Ovary (tissue), 7 donors: ENCODE measurements at regions not wholly inside any gene's neighbourhood (a gene's known extent, or its start where the extent isn't known, plus 50 kb on each side); places are given as distances from the start of the nearest gene placed in this dataset.
A peak's percentile ranks its signal among the peaks of the same experiment; 100 is the strongest.

Experiments
- DNase-seq, 5 donors: peaks; one replicate each; pipeline ENCODE4 v3.0.0-alpha.2; 2019 to 2020
- H3K27ac ChIP-seq, 2 donors: fragments of 200-600 bp; one replicate each; pipeline versions ENCODE4 v1.5.1 to v1.8.0; 2019 to 2022
- H3K27me3 ChIP-seq: fragments of 200-600 bp; one replicate; pipeline ENCODE4 v1.8.0; 2022
- H3K36me3 ChIP-seq: fragments of 200-600 bp; sonication (generic); one replicate; pipeline ENCODE4 v1.5.1; 2019
- H3K4me1 ChIP-seq: one replicate; pipeline ENCODE4 v1.8.1; 2013; ENCODE audit warnings: mild to moderate bottlenecking, moderate library complexity; ENCODE audit not compliant: insufficient read depth
- H3K4me3 ChIP-seq: fragments of 200-600 bp; sonication (generic); one replicate; pipeline ENCODE4 v1.5.1; 2017
- H3K9me3 ChIP-seq, 2 donors: fragments of 200-600 bp in 1 of 2; sonication (generic) in 1 of 2; one replicate each; pipeline versions ENCODE4 v1.5.1 to v1.8.1; 2013 to 2019; ENCODE audit warnings: mild to moderate bottlenecking in 1 of 2, moderate library complexity in 1 of 2
- CTCF ChIP-seq, 3 donors: fragments of 450-650 bp in 2 of 3; fragments of 200-600 bp in 1 of 3; IDR thresholded peaks; one replicate each; pipeline versions ENCODE4 v1.5.1 to v1.8.0; 2016 to 2022; ENCODE audit warnings: antibody characterized with exemption in 3 of 3, mild to moderate bottlenecking in 1 of 3
- EP300 ChIP-seq: sonication (generic); formaldehyde crosslinking; IDR thresholded peaks from one replicate; pipeline ENCODE4 v1.6.1; 2017; ENCODE audit warnings: antibody characterized with exemption
- POLR2A ChIP-seq: fragments of 450-650 bp; IDR thresholded peaks from one replicate; pipeline ENCODE4 v1.6.1; 2017; ENCODE audit warnings: antibody characterized with exemption, mild to moderate bottlenecking, moderate library complexity
- WGBS, 3 donors: extraction: QIAGEN DNeasy Blood & Tissue Kit in 1 of 3; methylation state at CpG; one replicate each; pipeline versions ENCODE4 v1.1.5 to v1.1.7; 2013 to 2017; 5-methylcytosine and 5-hydroxymethylcytosine counted together
- intact Hi-C, 4 donors: fragments of 100-400 bp; cut with DNase I; formaldehyde crosslinking; loops; one replicate each; pipeline versions ENCODE4 v1.11.0 to v1.15.1; 2022 to 2023
- donor health status: DM: no; HTN: no; CAD: no; lungs with moderate emphysema.
- donor health status: DM: no; HTN: no; CAD: no.
- donor health status: Bipolar disorder and iron deficiency.
- donor health status: DM: no; HTN: no; CAD: no.
- donor health status: DM: yes; HTN: yes; CAD: no.

DNA sequence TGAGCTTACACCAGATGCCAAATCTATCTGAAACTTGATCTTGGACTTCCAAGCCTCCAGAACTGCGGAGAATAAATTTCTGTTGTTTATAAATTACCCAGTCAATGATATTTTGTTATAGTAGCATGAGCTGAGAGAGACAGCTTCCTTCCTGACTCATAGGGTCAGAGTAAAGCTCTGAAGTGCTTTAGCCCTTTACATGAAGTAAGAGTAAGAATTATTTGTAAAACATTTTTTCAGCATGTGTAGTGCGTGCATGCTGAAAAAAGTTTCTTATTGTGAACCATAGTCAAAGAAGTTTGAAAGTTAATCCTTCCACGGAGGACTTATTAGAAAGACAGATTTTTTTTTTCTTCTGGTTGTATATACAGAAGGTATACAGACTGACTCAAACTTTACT, 172.4 kb downstream of the DMRT2 start:
- Histone ChIP-seq H3K4me1 (no peaks in the 10 kb centered on the region), H3K27ac (no peak overlapping the region), H3K9me3 (no peaks in the 10 kb centered on the region), H3K36me3 (no peaks in the 10 kb centered on the region), H3K4me3 (no peak overlapping the region), H3K27me3 (no peaks in the 10 kb centered on the region)
- DNase-seq = no peak
- intact Hi-C loops = no loop called here
- 55 to 86% (median 69%) methylated on average over 3 of the region's 3 CpGs for WGBS, 3 donors
- no peak for TF ChIP-seq EP300
- no peak for TF ChIP-seq CTCF (IDR thresholded peaks at IDR 0.05)
- no peak for TF ChIP-seq POLR2A

- no peak overlapping the region for H3K27ac ChIP-seq
- H3K9me3 ChIP-seq = no peaks in the 10 kb centered on the region
- peak in 3 of 5 donors; percentile 23 to 31 (median 26) for DNase-seq
- TF ChIP-seq POLR2A (no peak), EP300 (no peak), CTCF (IDR thresholded peaks at IDR 0.05) (no peak)
- H3K4me1 ChIP-seq = no peaks in the 10 kb centered on the region
- WGBS, 3 donors = 6 to 13% (median 7%) methylated on average over 11 of the region's 11 CpGs
- H3K4me3 ChIP-seq = no peak overlapping the region
- H3K27me3 ChIP-seq = no peaks in the 10 kb centered on the region
- intact Hi-C loops = no loop called here
- no peaks in the 10 kb centered on the region for H3K36me3 ChIP-seq
These were observed 182.1 kb downstream of the DMRT2 start for GRCh38 chr9:1231998-1232919.

DNA sequence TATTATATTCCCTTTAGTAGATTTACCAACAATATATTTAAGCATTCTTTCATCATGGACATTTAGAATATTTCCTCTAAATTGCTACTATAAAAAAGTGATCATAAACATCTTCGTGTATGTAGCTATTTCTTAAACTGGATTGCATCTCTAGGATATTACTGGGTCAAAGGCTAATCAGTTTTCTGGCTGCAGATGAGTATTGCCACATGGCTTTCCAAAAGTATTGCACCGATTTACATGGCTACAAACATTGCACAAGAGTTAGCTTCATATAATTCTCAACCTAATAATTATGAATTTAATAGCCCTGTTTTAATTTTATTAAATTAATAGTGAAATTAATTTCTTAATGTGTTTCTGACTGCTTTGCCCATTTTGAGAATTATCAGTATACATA, 183.4 kb downstream of the DMRT2 start:
- no peaks in the 10 kb centered on the region for H3K36me3 ChIP-seq
- H3K4me1 ChIP-seq = no peaks in the 10 kb centered on the region
- H3K27ac ChIP-seq = no peak overlapping the region
- intact Hi-C loops = no loop called here
- 56 to 70% (median 59%) methylated on average over 2 of the region's 2 CpGs for WGBS, 3 donors
- no peaks in the 10 kb centered on the region for H3K27me3 ChIP-seq
- no peak for TF ChIP-seq CTCF (IDR thresholded peaks at IDR 0.05)
- no peak for TF ChIP-seq POLR2A
- TF ChIP-seq EP300 = no peak
- no peak for DNase-seq
- H3K9me3 ChIP-seq = no peaks in the 10 kb centered on the region
- no peak overlapping the region for H3K4me3 ChIP-seq

DNA sequence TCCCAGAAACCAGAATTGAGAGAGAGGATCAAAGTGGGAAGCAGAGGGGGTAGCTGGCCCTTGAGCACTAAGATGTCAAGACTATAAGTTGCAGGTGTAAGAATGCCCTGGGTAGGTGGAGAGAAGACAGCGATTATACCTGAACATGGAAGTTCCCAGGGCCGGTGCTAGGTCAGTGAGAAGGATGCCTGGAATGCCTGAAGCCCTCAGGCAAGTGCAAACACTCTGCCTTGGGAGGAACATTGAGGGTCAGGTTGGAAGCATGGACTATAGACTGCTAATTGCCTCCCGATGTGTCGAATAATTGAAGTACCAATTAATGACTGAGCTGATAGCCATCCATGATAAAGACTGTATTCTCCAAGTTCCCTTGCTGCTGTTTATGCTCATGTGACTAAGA, 185.5 kb downstream of the DMRT2 start:
- Histone ChIP-seq H3K9me3 (no peaks in the 10 kb centered on the region), H3K4me1 (no peaks in the 10 kb centered on the region), H3K4me3 (no peak overlapping the region), H3K27me3 (no peaks in the 10 kb centered on the region), H3K36me3 (no peaks in the 10 kb centered on the region), H3K27ac (no peak overlapping the region)
- TF ChIP-seq CTCF (IDR thresholded peaks at IDR 0.05) (no peak), EP300 (no peak), POLR2A (no peak)
- intact Hi-C loops = no loop called here
- no peak for DNase-seq
- 64 to 72% (median 65%) methylated on average over 4 of the region's 4 CpGs for WGBS, 3 donors
